Activated CD8-positive, alpha-beta memory T cell treated with anti-CD3 and anti-CD28 coated beads, Interleukin-2, amount 50 U/mL, for 1 hour (primary cell): ENCODE measurements at regions not wholly inside any gene's neighbourhood (a gene's known extent, or its start where the extent isn't known, plus 50 kb on each side); places are given as distances from the start of the nearest gene placed in this dataset.

Experiments used
- DNase-seq: peaks from one replicate; pipeline ENCODE4 v3.0.0-alpha.2; 2020; ENCODE audit errors: extremely low read depth

- DNase-seq: no peak
Measured at GRCh38 chr17:56737421-56738161, 96.1 kb downstream of the C17orf67 start.

- no peak for DNase-seq
Measured at GRCh38 chr17:56739376-56739775, 94.3 kb downstream of the C17orf67 start.

DNA sequence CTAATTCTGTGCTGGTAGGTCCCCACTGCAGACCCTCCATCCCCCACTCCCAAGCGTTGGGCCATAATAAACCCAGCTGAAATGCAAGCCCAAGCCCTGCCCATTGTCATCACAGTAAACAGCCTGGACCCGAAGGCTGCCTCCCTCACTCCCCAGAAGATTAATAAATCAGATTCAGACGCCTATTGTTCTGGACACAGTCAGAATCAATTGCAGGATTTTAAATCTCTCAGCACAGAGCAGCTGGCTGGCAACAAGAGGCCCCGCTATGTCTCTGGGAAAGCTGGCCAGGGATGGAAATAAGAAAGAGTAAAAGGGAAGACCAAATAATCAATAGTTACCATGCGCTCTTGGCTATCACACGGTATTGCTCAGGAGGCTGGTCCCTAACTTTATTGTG lies 93.9 kb downstream of the C17orf67 start:
- no peak for DNase-seq

DNA sequence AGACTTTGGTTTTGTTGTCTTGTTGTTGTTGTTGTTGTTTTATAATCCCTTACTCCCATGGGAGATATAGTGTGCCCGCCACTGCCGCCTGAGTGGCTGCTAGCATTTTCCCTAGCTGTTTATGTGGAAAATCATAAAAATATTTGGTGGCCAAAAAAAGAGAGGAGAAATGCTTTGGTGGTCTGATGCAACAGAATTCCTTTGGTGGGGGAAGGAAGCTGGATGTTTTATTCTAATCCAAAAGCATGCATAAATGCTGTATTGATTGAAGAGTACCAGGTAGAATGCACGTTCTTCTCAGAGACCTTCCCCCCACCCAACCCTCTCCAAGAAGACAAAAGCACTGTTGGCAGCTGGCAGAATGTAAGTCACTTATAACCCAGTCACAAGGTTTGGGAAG lies 93.2 kb downstream of the C17orf67 start:
- no peak for DNase-seq
